Neural crest cell (in vitro differentiated cells): ENCODE measurements at regions not wholly inside any gene's neighbourhood (a gene's known extent, or its start where the extent isn't known, plus 50 kb on each side); places are given as distances from the start of the nearest gene placed in this dataset.

Source experiments
- DNase-seq: peaks from one replicate; pipeline ENCODE4 v3.0.0; 2021; ENCODE audit warnings: low read depth, mixed read lengths, low spot score
- H3K27ac Mint-ChIP-seq: one replicate; pipeline ENCODE4 v1.8.0; 2021; ENCODE audit warnings: mild to moderate bottlenecking, mixed read lengths; ENCODE audit not compliant: unreplicated experiment
- H3K27me3 Mint-ChIP-seq: 2 replicates; pipeline ENCODE4 v1.8.0; 2021; ENCODE audit warnings: low read depth, mild to moderate bottlenecking, mixed read lengths
- H3K36me3 Mint-ChIP-seq: 2 replicates; pipeline ENCODE4 v1.8.0; 2021; ENCODE audit warnings: low read depth, mild to moderate bottlenecking, mixed read lengths
- H3K4me1 Mint-ChIP-seq: 2 replicates; pipeline ENCODE4 v1.8.0; 2021; ENCODE audit warnings: mixed read lengths
- H3K4me3 Mint-ChIP-seq: one replicate; pipeline ENCODE4 v1.8.0; 2021; ENCODE audit warnings: mild to moderate bottlenecking, mixed read lengths
- H3K9me3 Mint-ChIP-seq: 2 replicates; pipeline ENCODE4 v1.8.0; 2021; ENCODE audit warnings: mixed read lengths
- CTCF ChIP-seq: fragments of 200-600 bp; sonication (generic); conservative IDR thresholded peaks from 2 replicates; pipeline ENCODE4 v1.5.0; 2021; ENCODE audit warnings: antibody characterized with exemption, mild to moderate bottlenecking

- H3K9me3 Mint-ChIP-seq: peaks cover 3% of the 10 kb centered on the region
- H3K4me1 Mint-ChIP-seq: no peaks in the 10 kb centered on the region
- TF ChIP-seq CTCF: no peak
- peaks cover 1% of the 10 kb centered on the region for H3K27me3 Mint-ChIP-seq
- no peak overlapping the region for H3K27ac Mint-ChIP-seq
- no peak overlapping the region for H3K4me3 Mint-ChIP-seq
- H3K36me3 Mint-ChIP-seq: no peaks in the 10 kb centered on the region
- DNase-seq: no peak
These were observed 601.7 kb upstream of the VRK2 start for GRCh38 chr2:57444752-57445430.

GRCh38 chr2:57448816-57449215 lies 597.8 kb upstream of the VRK2 start:
- Mint-ChIP-seq H3K36me3 (no peaks in the 10 kb centered on the region), H3K27ac (no peak overlapping the region), H3K4me3 (no peak overlapping the region), H3K4me1 (no peaks in the 10 kb centered on the region), H3K9me3 (peaks cover 3% of the 10 kb centered on the region), H3K27me3 (peaks cover 8% of the 10 kb centered on the region)
- TF ChIP-seq CTCF: no peak
- DNase-seq: no peak

GRCh38 chr2:57450170-57450569 lies 596.4 kb upstream of the VRK2 start:
- Mint-ChIP-seq H3K27me3 (peaks cover 8% of the 10 kb centered on the region), H3K4me3 (no peak overlapping the region), H3K9me3 (peaks cover under 1% of the 10 kb centered on the region), H3K4me1 (no peaks in the 10 kb centered on the region), H3K27ac (no peak overlapping the region), H3K36me3 (no peaks in the 10 kb centered on the region)
- DNase-seq: no peak
- no peak for TF ChIP-seq CTCF

- Mint-ChIP-seq H3K4me3 (no peak overlapping the region), H3K27ac (no peak overlapping the region), H3K4me1 (no peaks in the 10 kb centered on the region), H3K9me3 (no peaks in the 10 kb centered on the region), H3K36me3 (no peaks in the 10 kb centered on the region), H3K27me3 (peaks cover 8% of the 10 kb centered on the region)
- TF ChIP-seq CTCF: no peak
- no peak for DNase-seq
These were observed 594.0 kb upstream of the VRK2 start for GRCh38 chr2:57452634-57453033.

- H3K27ac Mint-ChIP-seq: no peak overlapping the region
- no peaks in the 10 kb centered on the region for H3K36me3 Mint-ChIP-seq
- DNase-seq: no peak
- no peak overlapping the region for H3K4me3 Mint-ChIP-seq
- peaks cover 8% of the 10 kb centered on the region for H3K27me3 Mint-ChIP-seq
- no peaks in the 10 kb centered on the region for H3K9me3 Mint-ChIP-seq
- TF ChIP-seq CTCF: peak; percentile 26
- no peaks in the 10 kb centered on the region for H3K4me1 Mint-ChIP-seq
These were observed 592.7 kb upstream of the VRK2 start for GRCh38 chr2:57453945-57454344.
